ENCODE measurements at regions not wholly inside any gene's neighbourhood (a gene's known extent, or its start where the extent isn't known, plus 50 kb on each side); places are given as distances from the start of the nearest gene placed in this dataset.

DNA sequence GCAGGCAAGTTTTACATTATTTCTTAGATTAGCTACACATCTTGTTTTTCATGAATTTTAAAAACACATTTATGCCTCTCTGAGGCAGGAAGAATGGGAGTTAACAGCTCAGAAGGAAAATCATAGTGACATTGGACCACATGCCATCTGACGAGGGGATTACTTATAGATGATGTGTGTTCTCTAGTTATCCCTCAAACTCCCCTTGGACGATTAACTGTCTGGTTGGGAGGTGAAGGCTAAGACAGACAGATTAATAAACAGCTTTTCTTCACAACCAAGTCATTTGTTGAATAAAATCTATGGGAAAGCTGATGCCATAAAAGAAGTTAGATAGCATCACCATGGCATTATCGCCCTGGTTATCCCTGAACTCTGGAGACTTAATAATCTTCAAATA is 80.0 kb upstream of the PREP start:
- ATAC-seq, result no peak
- no peak for TF ChIP-seq ZFP3 (CRISPR knock-in tag; IDR thresholded peaks at IDR 0.05)
- no peak for TF ChIP-seq GLIS3 (CRISPR knock-in tag; IDR thresholded peaks at IDR 0.05)
- TF ChIP-seq ZFP30 (CRISPR knock-in tag; IDR thresholded peaks at IDR 0.05), result no peak
- TF ChIP-seq, protein P1, sequence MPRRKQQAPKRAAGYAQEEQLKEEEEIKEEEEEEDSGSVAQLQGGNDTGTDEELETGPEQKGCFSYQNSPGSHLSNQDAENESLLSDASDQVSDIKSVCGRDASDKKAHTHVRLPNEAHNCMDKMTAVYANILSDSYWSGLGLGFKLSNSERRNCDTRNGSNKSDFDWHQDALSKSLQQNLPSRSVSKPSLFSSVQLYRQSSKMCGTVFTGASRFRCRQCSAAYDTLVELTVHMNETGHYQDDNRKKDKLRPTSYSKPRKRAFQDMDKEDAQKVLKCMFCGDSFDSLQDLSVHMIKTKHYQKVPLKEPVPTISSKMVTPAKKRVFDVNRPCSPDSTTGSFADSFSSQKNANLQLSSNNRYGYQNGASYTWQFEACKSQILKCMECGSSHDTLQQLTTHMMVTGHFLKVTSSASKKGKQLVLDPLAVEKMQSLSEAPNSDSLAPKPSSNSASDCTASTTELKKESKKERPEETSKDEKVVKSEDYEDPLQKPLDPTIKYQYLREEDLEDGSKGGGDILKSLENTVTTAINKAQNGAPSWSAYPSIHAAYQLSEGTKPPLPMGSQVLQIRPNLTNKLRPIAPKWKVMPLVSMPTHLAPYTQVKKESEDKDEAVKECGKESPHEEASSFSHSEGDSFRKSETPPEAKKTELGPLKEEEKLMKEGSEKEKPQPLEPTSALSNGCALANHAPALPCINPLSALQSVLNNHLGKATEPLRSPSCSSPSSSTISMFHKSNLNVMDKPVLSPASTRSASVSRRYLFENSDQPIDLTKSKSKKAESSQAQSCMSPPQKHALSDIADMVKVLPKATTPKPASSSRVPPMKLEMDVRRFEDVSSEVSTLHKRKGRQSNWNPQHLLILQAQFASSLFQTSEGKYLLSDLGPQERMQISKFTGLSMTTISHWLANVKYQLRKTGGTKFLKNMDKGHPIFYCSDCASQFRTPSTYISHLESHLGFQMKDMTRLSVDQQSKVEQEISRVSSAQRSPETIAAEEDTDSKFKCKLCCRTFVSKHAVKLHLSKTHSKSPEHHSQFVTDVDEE (CRISPR knock-in tag; IDR thresholded peaks at IDR 0.05), result no peak
- TF ChIP-seq RARB (CRISPR knock-in tag; IDR thresholded peaks at IDR 0.05), result no peak
- TF ChIP-seq, protein P2, sequence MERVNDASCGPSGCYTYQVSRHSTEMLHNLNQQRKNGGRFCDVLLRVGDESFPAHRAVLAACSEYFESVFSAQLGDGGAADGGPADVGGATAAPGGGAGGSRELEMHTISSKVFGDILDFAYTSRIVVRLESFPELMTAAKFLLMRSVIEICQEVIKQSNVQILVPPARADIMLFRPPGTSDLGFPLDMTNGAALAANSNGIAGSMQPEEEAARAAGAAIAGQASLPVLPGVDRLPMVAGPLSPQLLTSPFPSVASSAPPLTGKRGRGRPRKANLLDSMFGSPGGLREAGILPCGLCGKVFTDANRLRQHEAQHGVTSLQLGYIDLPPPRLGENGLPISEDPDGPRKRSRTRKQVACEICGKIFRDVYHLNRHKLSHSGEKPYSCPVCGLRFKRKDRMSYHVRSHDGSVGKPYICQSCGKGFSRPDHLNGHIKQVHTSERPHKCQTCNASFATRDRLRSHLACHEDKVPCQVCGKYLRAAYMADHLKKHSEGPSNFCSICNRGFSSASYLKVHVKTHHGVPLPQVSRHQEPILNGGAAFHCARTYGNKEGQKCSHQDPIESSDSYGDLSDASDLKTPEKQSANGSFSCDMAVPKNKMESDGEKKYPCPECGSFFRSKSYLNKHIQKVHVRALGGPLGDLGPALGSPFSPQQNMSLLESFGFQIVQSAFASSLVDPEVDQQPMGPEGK (CRISPR knock-in tag; IDR thresholded peaks at IDR 0.05; ENCODE audit: borderline replicate concordance), result no peak
- TF ChIP-seq, protein P3, sequence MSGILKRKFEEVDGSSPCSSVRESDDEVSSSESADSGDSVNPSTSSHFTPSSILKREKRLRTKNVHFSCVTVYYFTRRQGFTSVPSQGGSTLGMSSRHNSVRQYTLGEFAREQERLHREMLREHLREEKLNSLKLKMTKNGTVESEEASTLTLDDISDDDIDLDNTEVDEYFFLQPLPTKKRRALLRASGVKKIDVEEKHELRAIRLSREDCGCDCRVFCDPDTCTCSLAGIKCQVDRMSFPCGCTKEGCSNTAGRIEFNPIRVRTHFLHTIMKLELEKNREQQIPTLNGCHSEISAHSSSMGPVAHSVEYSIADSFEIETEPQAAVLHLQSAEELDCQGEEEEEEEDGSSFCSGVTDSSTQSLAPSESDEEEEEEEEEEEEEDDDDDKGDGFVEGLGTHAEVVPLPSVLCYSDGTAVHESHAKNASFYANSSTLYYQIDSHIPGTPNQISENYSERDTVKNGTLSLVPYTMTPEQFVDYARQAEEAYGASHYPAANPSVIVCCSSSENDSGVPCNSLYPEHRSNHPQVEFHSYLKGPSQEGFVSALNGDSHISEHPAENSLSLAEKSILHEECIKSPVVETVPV (CRISPR knock-in tag; IDR thresholded peaks at IDR 0.05), result no peak
- TF ChIP-seq ZNF70 (CRISPR knock-in tag; IDR thresholded peaks at IDR 0.05), result no peak
- TF ChIP-seq SNAI2 (CRISPR knock-in tag; IDR thresholded peaks at IDR 0.05), result no peak
- no peak for TF ChIP-seq TCF4 (CRISPR knock-in tag; IDR thresholded peaks at IDR 0.05; ENCODE audit: borderline replicate concordance)
- no peak for TF ChIP-seq BACH2 (CRISPR knock-in tag; IDR thresholded peaks at IDR 0.05; ENCODE audit: borderline replicate concordance)
- no peak for TF ChIP-seq ARNTL (CRISPR knock-in tag; IDR thresholded peaks at IDR 0.05; ENCODE audit: borderline replicate concordance, low read depth)
- no peak for TF ChIP-seq ESRRG (CRISPR knock-in tag; IDR thresholded peaks at IDR 0.05)
- no peak for TF ChIP-seq ZC3H10 (CRISPR knock-in tag; IDR thresholded peaks at IDR 0.05)
- TF ChIP-seq PPARA (CRISPR knock-in tag; IDR thresholded peaks at IDR 0.05; ENCODE audit: borderline replicate concordance), result no peak
- TF ChIP-seq ZNF565 (CRISPR knock-in tag; conservative IDR thresholded peaks at IDR 0.05; ENCODE audit: low read depth), result no peak
- TF ChIP-seq TOX (CRISPR knock-in tag; IDR thresholded peaks at IDR 0.05; ENCODE audit: borderline replicate concordance), result no peak

DNA sequence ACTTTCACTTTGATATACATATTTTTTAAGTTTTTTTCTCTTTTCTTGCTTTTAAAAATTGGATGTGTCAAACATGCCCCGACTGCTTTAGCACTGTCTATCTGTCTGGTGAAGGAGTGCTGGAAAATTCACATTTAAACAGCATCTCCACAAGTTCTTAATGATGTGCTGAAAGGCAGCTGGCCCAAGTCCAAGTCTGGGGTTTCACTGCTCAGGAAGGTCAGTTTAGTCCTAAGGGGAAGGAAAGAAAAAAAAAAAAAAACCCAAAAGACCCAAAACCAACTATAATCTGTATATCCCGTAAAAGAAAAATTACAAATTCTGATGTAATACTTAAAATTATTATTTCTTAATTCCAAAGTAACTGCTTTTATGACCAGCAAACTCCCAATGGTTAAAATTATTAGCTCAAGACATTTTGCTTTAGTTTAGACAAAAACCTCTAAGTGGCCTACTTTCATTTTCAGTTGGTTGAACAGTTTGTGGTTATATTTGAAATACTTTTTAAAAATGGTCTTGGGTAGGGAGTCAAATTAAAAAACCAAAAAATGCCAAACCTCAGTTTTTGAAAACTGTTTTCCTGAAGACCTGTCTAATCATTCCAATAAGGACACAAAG is 79.5 kb upstream of the PREP start:
- ATAC-seq, result no peak
- no peak for TF ChIP-seq PPARA (CRISPR knock-in tag; IDR thresholded peaks at IDR 0.05; ENCODE audit: borderline replicate concordance)

DNA sequence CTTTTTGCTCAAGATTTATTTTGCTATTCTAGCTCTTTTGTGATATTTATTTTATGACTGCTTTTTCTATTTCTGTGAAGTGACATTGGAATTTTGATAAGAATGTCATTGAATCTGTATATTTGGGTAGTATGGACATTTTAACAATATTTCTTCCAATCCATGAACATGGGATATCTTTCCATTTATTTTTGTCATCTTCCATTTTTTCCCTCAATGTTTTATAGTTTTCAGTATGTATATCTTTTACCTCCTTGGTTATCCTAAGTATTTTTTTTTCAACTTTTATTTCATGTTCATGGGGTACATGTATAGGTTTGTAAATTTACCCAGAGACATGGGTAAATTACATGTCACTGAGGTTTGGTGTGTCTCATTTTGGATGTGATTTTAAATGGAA is 74.1 kb upstream of the PREP start:
- ATAC-seq, result no peak
- no peak for TF ChIP-seq ZNF565 (CRISPR knock-in tag; conservative IDR thresholded peaks at IDR 0.05; ENCODE audit: low read depth)
- no peak for TF ChIP-seq TCF4 (CRISPR knock-in tag; IDR thresholded peaks at IDR 0.05; ENCODE audit: borderline replicate concordance)
- no peak for TF ChIP-seq SNAI2 (CRISPR knock-in tag; IDR thresholded peaks at IDR 0.05)
- no peak for TF ChIP-seq CSDC2 (CRISPR knock-in tag; IDR thresholded peaks at IDR 0.05)
- TF ChIP-seq ZFP30 (CRISPR knock-in tag; IDR thresholded peaks at IDR 0.05), result no peak
- no peak for TF ChIP-seq ESRRG (CRISPR knock-in tag; IDR thresholded peaks at IDR 0.05)
- TF ChIP-seq ZFP3 (CRISPR knock-in tag; IDR thresholded peaks at IDR 0.05), result no peak
- TF ChIP-seq ZNF70 (CRISPR knock-in tag; IDR thresholded peaks at IDR 0.05), result no peak
- no peak for TF ChIP-seq BACH2 (CRISPR knock-in tag; IDR thresholded peaks at IDR 0.05; ENCODE audit: borderline replicate concordance)
- TF ChIP-seq, protein P3 (CRISPR knock-in tag; IDR thresholded peaks at IDR 0.05), result no peak

DNA sequence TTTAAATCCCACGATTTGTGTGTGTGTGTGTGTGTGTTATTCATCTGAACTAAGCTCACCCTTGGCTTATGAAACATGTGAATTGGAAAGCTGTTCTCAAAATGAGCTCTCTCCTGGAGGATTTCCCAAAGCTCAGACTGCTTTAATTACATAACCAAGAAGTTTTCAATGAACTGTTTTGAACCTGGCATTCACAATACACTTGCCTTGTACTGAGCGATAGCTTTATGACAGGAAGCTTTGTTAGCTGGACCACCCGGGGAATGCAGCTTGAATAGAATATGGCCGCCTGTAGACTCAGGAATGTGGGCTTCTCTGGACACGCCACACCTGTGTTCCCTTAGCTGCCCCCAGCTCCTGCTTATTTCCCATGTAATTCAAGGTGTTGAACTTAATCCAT is 71.4 kb upstream of the PREP start:
- no peak for TF ChIP-seq OSR1 (CRISPR knock-in tag; IDR thresholded peaks at IDR 0.05)
- no peak for TF ChIP-seq PPARA (CRISPR knock-in tag; IDR thresholded peaks at IDR 0.05; ENCODE audit: borderline replicate concordance)
- TF ChIP-seq, protein P4, sequence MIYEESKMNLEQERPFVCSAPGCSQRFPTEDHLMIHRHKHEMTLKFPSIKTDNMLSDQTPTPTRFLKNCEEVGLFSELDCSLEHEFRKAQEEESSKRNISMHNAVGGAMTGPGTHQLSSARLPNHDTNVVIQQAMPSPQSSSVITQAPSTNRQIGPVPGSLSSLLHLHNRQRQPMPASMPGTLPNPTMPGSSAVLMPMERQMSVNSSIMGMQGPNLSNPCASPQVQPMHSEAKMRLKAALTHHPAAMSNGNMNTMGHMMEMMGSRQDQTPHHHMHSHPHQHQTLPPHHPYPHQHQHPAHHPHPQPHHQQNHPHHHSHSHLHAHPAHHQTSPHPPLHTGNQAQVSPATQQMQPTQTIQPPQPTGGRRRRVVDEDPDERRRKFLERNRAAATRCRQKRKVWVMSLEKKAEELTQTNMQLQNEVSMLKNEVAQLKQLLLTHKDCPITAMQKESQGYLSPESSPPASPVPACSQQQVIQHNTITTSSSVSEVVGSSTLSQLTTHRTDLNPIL (CRISPR knock-in tag; IDR thresholded peaks at IDR 0.05; ENCODE audit: low read depth), result no peak
- no peak for TF ChIP-seq GLIS3 (CRISPR knock-in tag; IDR thresholded peaks at IDR 0.05)
- TF ChIP-seq BACH2 (CRISPR knock-in tag; IDR thresholded peaks at IDR 0.05; ENCODE audit: borderline replicate concordance), result no peak
- no peak for TF ChIP-seq ZNF70 (CRISPR knock-in tag; IDR thresholded peaks at IDR 0.05)
- TF ChIP-seq, protein P5, sequence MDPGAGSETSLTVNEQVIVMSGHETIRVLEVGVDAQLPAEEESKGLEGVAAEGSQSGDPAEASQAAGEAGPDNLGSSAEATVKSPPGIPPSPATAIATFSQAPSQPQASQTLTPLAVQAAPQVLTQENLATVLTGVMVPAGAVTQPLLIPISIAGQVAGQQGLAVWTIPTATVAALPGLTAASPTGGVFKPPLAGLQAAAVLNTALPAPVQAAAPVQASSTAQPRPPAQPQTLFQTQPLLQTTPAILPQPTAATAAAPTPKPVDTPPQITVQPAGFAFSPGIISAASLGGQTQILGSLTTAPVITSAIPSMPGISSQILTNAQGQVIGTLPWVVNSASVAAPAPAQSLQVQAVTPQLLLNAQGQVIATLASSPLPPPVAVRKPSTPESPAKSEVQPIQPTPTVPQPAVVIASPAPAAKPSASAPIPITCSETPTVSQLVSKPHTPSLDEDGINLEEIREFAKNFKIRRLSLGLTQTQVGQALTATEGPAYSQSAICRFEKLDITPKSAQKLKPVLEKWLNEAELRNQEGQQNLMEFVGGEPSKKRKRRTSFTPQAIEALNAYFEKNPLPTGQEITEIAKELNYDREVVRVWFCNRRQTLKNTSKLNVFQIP (CRISPR knock-in tag; IDR thresholded peaks at IDR 0.05; ENCODE audit: borderline replicate concordance, low read depth), result no peak
- no peak for ATAC-seq

Data from SK-N-SH treated with all-trans-retinoic acid at 6 μM for 48 hours (cell line).